ENCODE measurements at regions not wholly inside any gene's neighbourhood (a gene's known extent, or its start where the extent isn't known, plus 50 kb on each side); places are given as distances from the start of the nearest gene placed in this dataset. TPM values are rescaled to one million over a fixed set of nuclear protein-coding genes. Genes with fewer than 3 reads are reported as not detected.
"Not testable (repeated sequence)": the region's sequence is repeated elsewhere in the genome, so short reads cannot be mapped to it uniquely, and the experiment has no call there.

GRCh38 chrX:142503967-142504643, 299.0 kb upstream of the MAGEC2 start:
- DNase-seq (ENCODE audit: low spot score in 2 of 2) (no peak), FAIRE-seq (no peak)

- no peak for DNase-seq (ENCODE audit: low spot score in 2 of 2)
- FAIRE-seq, result no peak
Observed at GRCh38 chrX:142502441-142502840, 297.4 kb upstream of the MAGEC2 start.

GRCh38 chrX:142499992-142500391, 294.9 kb upstream of the MAGEC2 start:
- FAIRE-seq, result no peak
- DNase-seq (ENCODE audit: low spot score in 2 of 2), result no peak

GRCh38 chrX:142483965-142484364, 278.9 kb upstream of the MAGEC2 start:
- FAIRE-seq (no peak), DNase-seq (ENCODE audit: low spot score in 2 of 2) (no peak)

GRCh38 chrX:142446349-142446748, 241.3 kb upstream of the MAGEC2 start:
- no peak for FAIRE-seq
- DNase-seq (ENCODE audit: low spot score in 2 of 2), result no peak

GRCh38 chrX:142428916-142429315, 223.8 kb upstream of the MAGEC2 start:
- DNase-seq (ENCODE audit: low spot score in 2 of 2), result no peak
- no peak for FAIRE-seq

- not testable (repeated sequence) for DNase-seq (ENCODE audit: low spot score in 2 of 2); FAIRE-seq
Observed at GRCh38 chrX:142390998-142391397, 185.9 kb upstream of the MAGEC2 start.

- DNase-seq (ENCODE audit: low spot score in 2 of 2) (no peak), FAIRE-seq (no peak)
Observed at GRCh38 chrX:142363501-142363900, 158.4 kb upstream of the MAGEC2 start.

- FAIRE-seq, result no peak
- no peak for DNase-seq (ENCODE audit: low spot score in 2 of 2)
Observed at GRCh38 chrX:142359331-142359730, 154.2 kb upstream of the MAGEC2 start.

GRCh38 chrX:142327182-142327581, 122.1 kb upstream of the MAGEC2 start:
- DNase-seq (ENCODE audit: low spot score in 2 of 2) (no peak), FAIRE-seq (no peak)

- DNase-seq (ENCODE audit: low spot score in 2 of 2), result no peak
- no peak for FAIRE-seq
Observed at GRCh38 chrX:142312591-142312990, 107.5 kb upstream of the MAGEC2 start.

- DNase-seq (ENCODE audit: low spot score in 2 of 2) (no peak), FAIRE-seq (no peak)
Observed at GRCh38 chrX:142299406-142299805, 94.3 kb upstream of the MAGEC2 start.

GRCh38 chrX:142296421-142296820, 91.3 kb upstream of the MAGEC2 start:
- no peak for FAIRE-seq
- DNase-seq (ENCODE audit: low spot score in 2 of 2), result no peak

GRCh38 chrX:142295190-142295589, 90.1 kb upstream of the MAGEC2 start:
- DNase-seq (ENCODE audit: low spot score in 2 of 2), result no peak
- FAIRE-seq, result no peak

- not testable (repeated sequence) for FAIRE-seq
Observed at GRCh38 chrX:142270166-142270565, 65.1 kb upstream of the MAGEC2 start.

GRCh38 chrX:142266417-142266816, 61.3 kb upstream of the MAGEC2 start:
- DNase-seq (ENCODE audit: low spot score in 2 of 2), result no peak
- FAIRE-seq, result no peak

More at GRCh38 chrX:142270166-142270565, 65.1 kb upstream of the MAGEC2 start:
- DNase-seq (ENCODE audit: low spot score in 2 of 2), result not testable (repeated sequence)

- DNase-seq (ENCODE audit: low spot score in 2 of 2); FAIRE-seq: not testable (repeated sequence)
Observed at GRCh38 chrX:142265549-142265948, 60.5 kb upstream of the MAGEC2 start.

GRCh38 chrX:142256935-142257334, 51.8 kb upstream of the MAGEC2 start:
- DNase-seq (ENCODE audit: low spot score in 2 of 2) (no peak), FAIRE-seq (no peak)

Small RNA genes lying in the stretch of these regions (small RNA-seq; reads per million reads assigned to genes)
- gene RNA5SP516, result not detected
